Skeletal muscle satellite cell (primary cell): ENCODE measurements at regions not wholly inside any gene's neighbourhood (a gene's known extent, or its start where the extent isn't known, plus 50 kb on each side); places are given as distances from the start of the nearest gene placed in this dataset.
"Not testable (repeated sequence)": the region's sequence is repeated elsewhere in the genome, so short reads cannot be mapped to it uniquely, and the experiment has no call there.

Experiments
- H3K27me3 ChIP-seq: 2 replicates; pipeline ENCODE4 v1.7.0; 2013; ENCODE audit warnings: low read length; ENCODE audit not compliant: control insufficient read depth, insufficient read depth
- H3K36me3 ChIP-seq: 2 replicates; pipeline ENCODE4 v1.7.0; 2013; ENCODE audit warnings: mild to moderate bottlenecking, control low read depth, low read length; ENCODE audit not compliant: insufficient read depth
- H3K4me1 ChIP-seq: 2 replicates; pipeline ENCODE4 v1.7.0; 2013; ENCODE audit warnings: low read length; ENCODE audit not compliant: control insufficient read depth, insufficient read depth
- H3K4me2 ChIP-seq: 2 replicates; pipeline ENCODE4 v1.7.0; 2013; ENCODE audit warnings: mild to moderate bottlenecking, low read length
- H3K4me3 ChIP-seq: 2 replicates; pipeline ENCODE4 v1.7.0; 2013; ENCODE audit warnings: low read length
- H3K9ac ChIP-seq: 2 replicates; pipeline ENCODE4 v1.7.0; 2013; ENCODE audit warnings: mild to moderate bottlenecking, low read depth, low read length, moderate library complexity
- H3K9me3 ChIP-seq: replicated peaks from 2 replicates; pipeline ENCODE4 v1.7.0; 2013; ENCODE audit warnings: mild to moderate bottlenecking, control low read depth, low read length

GRCh38 chr6:133092771-133093170 lies 148.4 kb upstream of the EYA4 start:
- Histone ChIP-seq H3K36me3 (no peaks in the 10 kb centered on the region), H3K27me3 (no peaks in the 10 kb centered on the region), H3K4me1 (no peaks in the 10 kb centered on the region), H3K9me3 (no peaks in the 10 kb centered on the region), H3K4me2 (no peak overlapping the region), H3K4me3 (no peak overlapping the region), H3K9ac (no peak overlapping the region)

GRCh38 chr6:133093211-133093610 lies 147.9 kb upstream of the EYA4 start:
- not testable (repeated sequence) for H3K4me2 ChIP-seq, H3K4me3 ChIP-seq, H3K27me3 ChIP-seq, H3K9ac ChIP-seq, H3K36me3 ChIP-seq, H3K9me3 ChIP-seq, H3K4me1 ChIP-seq

- H3K36me3 ChIP-seq, result no peaks in the 10 kb centered on the region
These were observed 147.2 kb upstream of the EYA4 start for GRCh38 chr6:133093956-133094355.

GRCh38 chr6:133097208-133097607 lies 143.9 kb upstream of the EYA4 start:
- H3K4me2 ChIP-seq, result no peak overlapping the region
- H3K9me3 ChIP-seq, result no peaks in the 10 kb centered on the region
- no peak overlapping the region for H3K9ac ChIP-seq
- H3K4me3 ChIP-seq, result no peak overlapping the region
- H3K27me3 ChIP-seq, result no peaks in the 10 kb centered on the region
- H3K36me3 ChIP-seq, result no peaks in the 10 kb centered on the region
- H3K4me1 ChIP-seq, result peaks cover 18% of the 10 kb centered on the region

More at GRCh38 chr6:133093956-133094355, 147.2 kb upstream of the EYA4 start:
- H3K4me2 ChIP-seq, result no peak overlapping the region
- no peak overlapping the region for H3K4me3 ChIP-seq
- no peak overlapping the region for H3K9ac ChIP-seq
- H3K9me3 ChIP-seq, result no peaks in the 10 kb centered on the region
- H3K4me1 ChIP-seq, result peaks cover 1% of the 10 kb centered on the region
- H3K27me3 ChIP-seq, result no peaks in the 10 kb centered on the region

GRCh38 chr6:133099573-133099972 lies 141.6 kb upstream of the EYA4 start:
- peak overlapping the region; percentile 59 for H3K4me2 ChIP-seq
- peak overlapping the region; percentile 64 for H3K9ac ChIP-seq
- peaks cover 18% of the 10 kb centered on the region for H3K4me1 ChIP-seq
- H3K27me3 ChIP-seq, result no peaks in the 10 kb centered on the region
- no peaks in the 10 kb centered on the region for H3K9me3 ChIP-seq
- H3K36me3 ChIP-seq, result no peaks in the 10 kb centered on the region
- H3K4me3 ChIP-seq, result no peak overlapping the region

- Histone ChIP-seq H3K9me3 (no peaks in the 10 kb centered on the region), H3K4me1 (peaks cover 18% of the 10 kb centered on the region), H3K4me2 (no peak overlapping the region), H3K36me3 (no peaks in the 10 kb centered on the region), H3K27me3 (no peaks in the 10 kb centered on the region), H3K9ac (no peak overlapping the region), H3K4me3 (no peak overlapping the region)
These were observed 140.3 kb upstream of the EYA4 start for GRCh38 chr6:133100865-133101264.

- Histone ChIP-seq H3K36me3 (no peaks in the 10 kb centered on the region), H3K27me3 (no peaks in the 10 kb centered on the region), H3K4me3 (no peak overlapping the region), H3K4me1 (peaks cover 18% of the 10 kb centered on the region), H3K4me2 (no peak overlapping the region), H3K9ac (no peak overlapping the region), H3K9me3 (no peaks in the 10 kb centered on the region)
These were observed 139.4 kb upstream of the EYA4 start for GRCh38 chr6:133101790-133102189.

GRCh38 chr6:133106934-133107333 lies 134.2 kb upstream of the EYA4 start:
- Histone ChIP-seq H3K4me3 (no peak overlapping the region), H3K9me3 (no peaks in the 10 kb centered on the region), H3K27me3 (no peaks in the 10 kb centered on the region), H3K9ac (no peak overlapping the region), H3K4me2 (no peak overlapping the region), H3K36me3 (no peaks in the 10 kb centered on the region), H3K4me1 (no peaks in the 10 kb centered on the region)

GRCh38 chr6:133108419-133108818 lies 132.7 kb upstream of the EYA4 start:
- no peak overlapping the region for H3K9ac ChIP-seq
- no peaks in the 10 kb centered on the region for H3K36me3 ChIP-seq
- H3K27me3 ChIP-seq, result no peaks in the 10 kb centered on the region
- H3K4me1 ChIP-seq, result no peaks in the 10 kb centered on the region
- no peak overlapping the region for H3K4me3 ChIP-seq
- no peaks in the 10 kb centered on the region for H3K9me3 ChIP-seq
- no peak overlapping the region for H3K4me2 ChIP-seq

- Histone ChIP-seq H3K9me3 (no peaks in the 10 kb centered on the region), H3K36me3 (no peaks in the 10 kb centered on the region), H3K4me1 (no peaks in the 10 kb centered on the region), H3K9ac (no peak overlapping the region), H3K4me3 (no peak overlapping the region), H3K4me2 (no peak overlapping the region), H3K27me3 (no peaks in the 10 kb centered on the region)
These were observed 126.2 kb upstream of the EYA4 start for GRCh38 chr6:133114973-133115372.

GRCh38 chr6:133115946-133116345 lies 125.2 kb upstream of the EYA4 start:
- Histone ChIP-seq H3K36me3 (no peaks in the 10 kb centered on the region), H3K4me2 (no peak overlapping the region), H3K9me3 (no peaks in the 10 kb centered on the region)

GRCh38 chr6:133128191-133128590 lies 113.0 kb upstream of the EYA4 start:
- peaks cover 20% of the 10 kb centered on the region for H3K4me1 ChIP-seq
- H3K9ac ChIP-seq, result no peak overlapping the region
- H3K9me3 ChIP-seq, result no peaks in the 10 kb centered on the region
- H3K36me3 ChIP-seq, result no peaks in the 10 kb centered on the region
- H3K4me2 ChIP-seq, result no peak overlapping the region
- no peaks in the 10 kb centered on the region for H3K27me3 ChIP-seq
- H3K4me3 ChIP-seq, result no peak overlapping the region

More at GRCh38 chr6:133115946-133116345, 125.2 kb upstream of the EYA4 start:
- H3K27me3 ChIP-seq, result no peaks in the 10 kb centered on the region
- H3K4me3 ChIP-seq, result no peak overlapping the region
- H3K4me1 ChIP-seq, result no peaks in the 10 kb centered on the region
- H3K9ac ChIP-seq, result no peak overlapping the region
